ENCODE measurements at regions not wholly inside any gene's neighbourhood (a gene's known extent, or its start where the extent isn't known, plus 50 kb on each side); places are given as distances from the start of the nearest gene placed in this dataset.

DNA sequence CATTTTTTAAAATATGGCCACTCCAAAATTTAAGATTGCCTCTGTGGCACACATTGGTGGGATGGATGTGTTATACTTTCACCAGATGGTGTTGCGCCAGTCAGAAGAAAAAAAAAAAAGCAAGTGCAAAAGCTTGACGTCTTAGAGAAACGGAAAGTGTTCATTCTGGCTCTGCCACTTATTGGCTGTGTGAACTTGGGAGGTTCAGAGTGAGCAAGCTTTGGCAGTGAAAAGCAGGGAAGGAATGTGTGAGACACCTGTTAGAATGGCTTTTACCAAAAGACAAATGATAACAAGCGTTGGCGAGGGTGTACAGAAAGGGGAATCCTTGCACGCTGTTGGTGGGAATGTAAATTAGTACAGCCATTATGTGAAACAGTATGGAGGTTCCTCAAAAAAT lies 298.0 kb downstream of the TMEM114 start (continued):
- TF ChIP-seq, protein P1, sequence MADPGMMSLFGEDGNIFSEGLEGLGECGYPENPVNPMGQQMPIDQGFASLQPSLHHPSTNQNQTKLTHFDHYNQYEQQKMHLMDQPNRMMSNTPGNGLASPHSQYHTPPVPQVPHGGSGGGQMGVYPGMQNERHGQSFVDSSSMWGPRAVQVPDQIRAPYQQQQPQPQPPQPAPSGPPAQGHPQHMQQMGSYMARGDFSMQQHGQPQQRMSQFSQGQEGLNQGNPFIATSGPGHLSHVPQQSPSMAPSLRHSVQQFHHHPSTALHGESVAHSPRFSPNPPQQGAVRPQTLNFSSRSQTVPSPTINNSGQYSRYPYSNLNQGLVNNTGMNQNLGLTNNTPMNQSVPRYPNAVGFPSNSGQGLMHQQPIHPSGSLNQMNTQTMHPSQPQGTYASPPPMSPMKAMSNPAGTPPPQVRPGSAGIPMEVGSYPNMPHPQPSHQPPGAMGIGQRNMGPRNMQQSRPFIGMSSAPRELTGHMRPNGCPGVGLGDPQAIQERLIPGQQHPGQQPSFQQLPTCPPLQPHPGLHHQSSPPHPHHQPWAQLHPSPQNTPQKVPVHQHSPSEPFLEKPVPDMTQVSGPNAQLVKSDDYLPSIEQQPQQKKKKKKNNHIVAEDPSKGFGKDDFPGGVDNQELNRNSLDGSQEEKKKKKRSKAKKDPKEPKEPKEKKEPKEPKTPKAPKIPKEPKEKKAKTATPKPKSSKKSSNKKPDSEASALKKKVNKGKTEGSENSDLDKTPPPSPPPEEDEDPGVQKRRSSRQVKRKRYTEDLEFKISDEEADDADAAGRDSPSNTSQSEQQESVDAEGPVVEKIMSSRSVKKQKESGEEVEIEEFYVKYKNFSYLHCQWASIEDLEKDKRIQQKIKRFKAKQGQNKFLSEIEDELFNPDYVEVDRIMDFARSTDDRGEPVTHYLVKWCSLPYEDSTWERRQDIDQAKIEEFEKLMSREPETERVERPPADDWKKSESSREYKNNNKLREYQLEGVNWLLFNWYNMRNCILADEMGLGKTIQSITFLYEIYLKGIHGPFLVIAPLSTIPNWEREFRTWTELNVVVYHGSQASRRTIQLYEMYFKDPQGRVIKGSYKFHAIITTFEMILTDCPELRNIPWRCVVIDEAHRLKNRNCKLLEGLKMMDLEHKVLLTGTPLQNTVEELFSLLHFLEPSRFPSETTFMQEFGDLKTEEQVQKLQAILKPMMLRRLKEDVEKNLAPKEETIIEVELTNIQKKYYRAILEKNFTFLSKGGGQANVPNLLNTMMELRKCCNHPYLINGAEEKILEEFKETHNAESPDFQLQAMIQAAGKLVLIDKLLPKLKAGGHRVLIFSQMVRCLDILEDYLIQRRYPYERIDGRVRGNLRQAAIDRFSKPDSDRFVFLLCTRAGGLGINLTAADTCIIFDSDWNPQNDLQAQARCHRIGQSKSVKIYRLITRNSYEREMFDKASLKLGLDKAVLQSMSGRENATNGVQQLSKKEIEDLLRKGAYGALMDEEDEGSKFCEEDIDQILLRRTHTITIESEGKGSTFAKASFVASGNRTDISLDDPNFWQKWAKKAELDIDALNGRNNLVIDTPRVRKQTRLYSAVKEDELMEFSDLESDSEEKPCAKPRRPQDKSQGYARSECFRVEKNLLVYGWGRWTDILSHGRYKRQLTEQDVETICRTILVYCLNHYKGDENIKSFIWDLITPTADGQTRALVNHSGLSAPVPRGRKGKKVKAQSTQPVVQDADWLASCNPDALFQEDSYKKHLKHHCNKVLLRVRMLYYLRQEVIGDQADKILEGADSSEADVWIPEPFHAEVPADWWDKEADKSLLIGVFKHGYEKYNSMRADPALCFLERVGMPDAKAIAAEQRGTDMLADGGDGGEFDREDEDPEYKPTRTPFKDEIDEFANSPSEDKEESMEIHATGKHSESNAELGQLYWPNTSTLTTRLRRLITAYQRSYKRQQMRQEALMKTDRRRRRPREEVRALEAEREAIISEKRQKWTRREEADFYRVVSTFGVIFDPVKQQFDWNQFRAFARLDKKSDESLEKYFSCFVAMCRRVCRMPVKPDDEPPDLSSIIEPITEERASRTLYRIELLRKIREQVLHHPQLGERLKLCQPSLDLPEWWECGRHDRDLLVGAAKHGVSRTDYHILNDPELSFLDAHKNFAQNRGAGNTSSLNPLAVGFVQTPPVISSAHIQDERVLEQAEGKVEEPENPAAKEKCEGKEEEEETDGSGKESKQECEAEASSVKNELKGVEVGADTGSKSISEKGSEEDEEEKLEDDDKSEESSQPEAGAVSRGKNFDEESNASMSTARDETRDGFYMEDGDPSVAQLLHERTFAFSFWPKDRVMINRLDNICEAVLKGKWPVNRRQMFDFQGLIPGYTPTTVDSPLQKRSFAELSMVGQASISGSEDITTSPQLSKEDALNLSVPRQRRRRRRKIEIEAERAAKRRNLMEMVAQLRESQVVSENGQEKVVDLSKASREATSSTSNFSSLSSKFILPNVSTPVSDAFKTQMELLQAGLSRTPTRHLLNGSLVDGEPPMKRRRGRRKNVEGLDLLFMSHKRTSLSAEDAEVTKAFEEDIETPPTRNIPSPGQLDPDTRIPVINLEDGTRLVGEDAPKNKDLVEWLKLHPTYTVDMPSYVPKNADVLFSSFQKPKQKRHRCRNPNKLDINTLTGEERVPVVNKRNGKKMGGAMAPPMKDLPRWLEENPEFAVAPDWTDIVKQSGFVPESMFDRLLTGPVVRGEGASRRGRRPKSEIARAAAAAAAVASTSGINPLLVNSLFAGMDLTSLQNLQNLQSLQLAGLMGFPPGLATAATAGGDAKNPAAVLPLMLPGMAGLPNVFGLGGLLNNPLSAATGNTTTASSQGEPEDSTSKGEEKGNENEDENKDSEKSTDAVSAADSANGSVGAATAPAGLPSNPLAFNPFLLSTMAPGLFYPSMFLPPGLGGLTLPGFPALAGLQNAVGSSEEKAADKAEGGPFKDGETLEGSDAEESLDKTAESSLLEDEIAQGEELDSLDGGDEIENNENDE (IDR thresholded peaks at IDR 0.05; ENCODE audit: insufficient replicate concordance, low read length): no peak
- TF ChIP-seq CREB1 (IDR thresholded peaks at IDR 0.05): no peak
- TF ChIP-seq PHF8 (conservative IDR thresholded peaks at IDR 0.05; ENCODE audit: low read depth, low read length): no peak
- TF ChIP-seq, protein P2, sequence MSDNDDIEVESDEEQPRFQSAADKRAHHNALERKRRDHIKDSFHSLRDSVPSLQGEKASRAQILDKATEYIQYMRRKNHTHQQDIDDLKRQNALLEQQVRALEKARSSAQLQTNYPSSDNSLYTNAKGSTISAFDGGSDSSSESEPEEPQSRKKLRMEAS (IDR thresholded peaks at IDR 0.05): no peak
- no peak for TF ChIP-seq TBP (IDR thresholded peaks at IDR 0.05; ENCODE audit: low read depth, low read length)
- no peak for TF ChIP-seq EZH2 (IDR thresholded peaks at IDR 0.05; ENCODE audit: low read depth, low read length, severe bottlenecking)
- no peak for TF ChIP-seq SAP30 (IDR thresholded peaks at IDR 0.05; ENCODE audit: insufficient read depth, insufficient replicate concordance, low read length)
- no peak for TF ChIP-seq NRF1 (IDR thresholded peaks at IDR 0.05; ENCODE audit: low read depth, low read length)
- TF ChIP-seq GTF2F1 (IDR thresholded peaks at IDR 0.05; ENCODE audit: borderline replicate concordance, low read depth, low read length): no peak
- no peak for TF ChIP-seq RXRA (IDR thresholded peaks at IDR 0.05; ENCODE audit: insufficient read depth, low read depth, low read length)
